Panc1 (cell line): ENCODE measurements at regions not wholly inside any gene's neighbourhood (a gene's known extent, or its start where the extent isn't known, plus 50 kb on each side); places are given as distances from the start of the nearest gene placed in this dataset.

Source experiments
- POLR2AphosphoS5 ChIP-seq: IDR thresholded peaks from 2 replicates; pipeline ENCODE4 v1.6.1; 2012; ENCODE audit warnings: mild to moderate bottlenecking, low read depth, low read length, moderate library complexity
- TF ChIP-seq, protein P1 (sequence below): fragments of 450-650 bp; IDR thresholded peaks from 2 replicates; pipeline ENCODE4 v1.5.1; 2017; ENCODE audit warnings: mild to moderate bottlenecking

DNA sequence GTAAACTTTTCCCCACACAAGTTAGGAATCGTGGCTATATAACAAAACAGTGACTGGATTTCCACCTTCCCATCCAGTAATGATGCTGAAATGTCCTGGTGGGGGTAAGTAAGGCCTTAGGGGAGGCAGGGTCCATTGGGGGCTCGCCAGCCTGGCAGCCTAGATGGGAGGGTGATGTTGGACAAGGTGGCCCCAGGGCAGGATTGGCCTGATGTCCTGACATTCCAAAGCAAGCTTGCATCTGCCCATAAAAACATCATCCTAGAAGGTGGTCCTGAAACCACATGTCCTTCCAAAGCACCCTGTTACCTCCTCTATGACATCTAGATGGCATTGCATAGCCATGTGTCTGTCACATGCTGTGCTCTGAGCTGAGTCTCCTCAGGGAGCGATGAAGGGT lies 54.1 kb upstream of the RAB6C start:
- TF ChIP-seq, protein P1, sequence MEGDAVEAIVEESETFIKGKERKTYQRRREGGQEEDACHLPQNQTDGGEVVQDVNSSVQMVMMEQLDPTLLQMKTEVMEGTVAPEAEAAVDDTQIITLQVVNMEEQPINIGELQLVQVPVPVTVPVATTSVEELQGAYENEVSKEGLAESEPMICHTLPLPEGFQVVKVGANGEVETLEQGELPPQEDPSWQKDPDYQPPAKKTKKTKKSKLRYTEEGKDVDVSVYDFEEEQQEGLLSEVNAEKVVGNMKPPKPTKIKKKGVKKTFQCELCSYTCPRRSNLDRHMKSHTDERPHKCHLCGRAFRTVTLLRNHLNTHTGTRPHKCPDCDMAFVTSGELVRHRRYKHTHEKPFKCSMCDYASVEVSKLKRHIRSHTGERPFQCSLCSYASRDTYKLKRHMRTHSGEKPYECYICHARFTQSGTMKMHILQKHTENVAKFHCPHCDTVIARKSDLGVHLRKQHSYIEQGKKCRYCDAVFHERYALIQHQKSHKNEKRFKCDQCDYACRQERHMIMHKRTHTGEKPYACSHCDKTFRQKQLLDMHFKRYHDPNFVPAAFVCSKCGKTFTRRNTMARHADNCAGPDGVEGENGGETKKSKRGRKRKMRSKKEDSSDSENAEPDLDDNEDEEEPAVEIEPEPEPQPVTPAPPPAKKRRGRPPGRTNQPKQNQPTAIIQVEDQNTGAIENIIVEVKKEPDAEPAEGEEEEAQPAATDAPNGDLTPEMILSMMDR: no peak
- TF ChIP-seq POLR2AphosphoS5: no peak
